Vagina (tissue), 2 donors: ENCODE measurements at regions not wholly inside any gene's neighbourhood (a gene's known extent, or its start where the extent isn't known, plus 50 kb on each side); places are given as distances from the start of the nearest gene placed in this dataset.
A peak's percentile ranks its signal among the peaks of the same experiment; 100 is the strongest.
"Not testable (repeated sequence)": the region's sequence is repeated elsewhere in the genome, so short reads cannot be mapped to it uniquely, and the experiment has no call there.

Source experiments
- DNase-seq, 2 donors: peaks; one replicate each; pipeline ENCODE4 v3.0.0-alpha.2; 2017; ENCODE audit errors: extremely low spot score in 2 of 2
- H3K27ac ChIP-seq: fragments of 200-600 bp; sonication (generic); one replicate; pipeline ENCODE4 v1.5.1; 2019
- H3K27me3 ChIP-seq: fragments of 200-600 bp; sonication (generic); one replicate; pipeline ENCODE4 v1.5.1; 2019
- H3K36me3 ChIP-seq, 2 donors: fragments of 200-600 bp; sonication (generic); one replicate each; pipeline ENCODE4 v1.5.1; 2017 to 2019
- H3K4me1 ChIP-seq: fragments of 200-600 bp; sonication (generic); one replicate; pipeline ENCODE4 v1.5.1; 2019
- H3K4me3 ChIP-seq, 2 donors: fragments of 200-600 bp; sonication (generic); 1 replicate in 1 of 2; 2 replicates in 1 of 2; pipeline ENCODE4 v1.5.1; 2016 to 2019
- H3K9me3 ChIP-seq: fragments of 200-600 bp; sonication (generic); one replicate; pipeline ENCODE4 v1.5.1; 2019
- intact Hi-C: fragments of 100-400 bp; cut with DNase I; formaldehyde crosslinking; loops from one replicate; pipeline ENCODE4 v1.15.1; 2023

DNA sequence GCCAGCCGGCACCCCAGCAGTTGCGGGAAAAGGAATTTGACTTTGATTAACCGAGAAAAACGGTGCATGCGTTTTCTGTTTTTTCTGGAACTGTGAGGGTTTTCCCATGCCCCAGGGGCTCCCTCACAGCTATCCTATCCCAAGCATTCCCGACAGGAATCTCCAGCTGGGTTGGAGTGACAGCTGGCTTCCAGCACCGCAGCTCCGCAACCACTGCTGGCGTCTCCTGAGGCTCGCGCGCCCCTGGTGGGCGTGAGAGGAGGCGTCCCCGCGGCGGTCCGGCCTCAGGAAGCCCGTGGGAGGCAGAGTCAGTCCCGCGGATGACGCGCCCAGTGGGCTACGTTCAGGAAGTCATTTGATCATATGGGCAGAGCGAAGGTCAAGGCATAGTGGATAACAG, 623.2 kb downstream of the SPATA31A6 start:
- H3K9me3 ChIP-seq, H3K4me3 ChIP-seq, DNase-seq, H3K4me1 ChIP-seq, intact Hi-C loops, H3K36me3 ChIP-seq, H3K27me3 ChIP-seq, H3K27ac ChIP-seq: not testable (repeated sequence)

DNA sequence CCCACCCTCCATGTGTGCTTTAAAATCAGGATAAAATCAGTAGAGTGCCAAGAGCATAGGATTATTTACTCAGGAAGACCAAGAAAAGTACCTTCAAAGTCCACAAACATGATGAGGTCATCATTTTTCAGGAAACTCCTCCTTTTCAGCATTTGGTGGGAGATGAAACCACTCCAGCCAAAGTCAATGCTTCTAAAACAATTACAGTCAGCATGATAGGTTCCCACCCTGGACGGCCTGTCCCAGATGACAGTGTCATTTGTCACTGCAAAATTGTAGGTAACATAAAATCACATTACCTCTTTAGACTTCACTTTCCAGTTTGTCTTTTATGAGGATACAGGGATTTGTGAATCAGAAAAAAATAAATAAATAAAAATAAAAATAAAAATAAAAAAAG, 638.0 kb downstream of the SPATA31A6 start:
- H3K36me3 ChIP-seq, DNase-seq, intact Hi-C loops, H3K4me1 ChIP-seq, H3K4me3 ChIP-seq, H3K27me3 ChIP-seq, H3K9me3 ChIP-seq, H3K27ac ChIP-seq: not testable (repeated sequence)

DNA sequence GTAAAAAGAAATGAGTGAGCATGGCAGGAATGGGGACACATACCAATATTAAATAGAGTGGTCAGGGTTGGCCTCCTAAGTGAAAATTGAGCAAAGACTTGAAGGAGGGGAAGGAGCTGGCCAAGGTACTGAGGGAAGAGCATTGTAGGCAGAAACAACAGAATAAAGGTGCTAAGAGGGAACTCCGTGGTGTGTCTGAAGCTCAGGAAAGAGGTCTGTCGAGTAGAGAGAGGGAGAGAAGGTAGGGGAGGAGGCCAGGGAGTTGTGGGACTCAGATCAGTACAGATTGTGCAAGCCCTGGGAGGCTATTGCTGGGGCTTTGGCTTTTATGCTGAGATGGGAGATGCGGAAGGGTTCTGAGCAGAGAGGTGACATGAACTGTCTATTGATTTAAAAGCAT, 664.7 kb downstream of the SPATA31A6 start:
- H3K27me3 ChIP-seq, H3K36me3 ChIP-seq, H3K4me1 ChIP-seq, H3K4me3 ChIP-seq, H3K27ac ChIP-seq, DNase-seq, intact Hi-C loops, H3K9me3 ChIP-seq: not testable (repeated sequence)

DNA sequence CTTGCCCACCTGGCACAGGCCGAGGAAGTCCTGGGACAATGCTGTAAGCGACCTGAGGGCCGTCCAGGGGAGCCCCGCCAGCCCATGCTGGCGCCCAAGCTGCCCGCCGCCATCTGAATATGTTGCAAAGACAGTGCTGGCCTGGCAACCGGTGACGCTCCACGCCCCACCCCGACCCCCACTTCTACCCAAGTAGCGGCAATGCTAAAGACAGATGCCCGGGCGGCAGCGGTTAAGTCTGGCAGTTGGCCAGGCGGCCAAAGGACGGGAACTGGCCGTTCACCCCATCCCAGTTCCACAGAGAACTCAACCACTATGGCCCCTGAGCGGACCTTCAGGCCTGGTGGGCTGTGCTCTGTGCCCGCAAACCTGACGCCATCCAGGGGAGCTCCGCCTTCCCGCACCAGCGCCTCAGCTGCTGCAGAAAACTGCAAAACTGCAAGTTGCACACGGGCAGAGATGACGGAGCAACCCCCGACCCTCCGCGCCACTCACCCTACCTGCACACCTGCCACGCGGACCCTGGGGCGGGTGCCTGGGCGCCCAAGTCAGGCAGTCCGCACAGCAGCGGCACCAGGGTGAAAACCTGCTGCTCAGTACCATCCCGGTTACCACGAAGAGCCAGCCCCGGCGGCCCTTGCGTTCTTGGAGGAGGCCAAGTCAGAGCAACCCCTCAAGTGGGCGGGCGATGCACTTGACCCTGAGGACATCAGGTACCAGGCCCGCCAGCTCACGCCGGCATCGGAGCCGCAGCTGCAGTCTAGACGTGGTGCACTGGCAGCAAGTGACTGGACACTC, 667.6 kb downstream of the SPATA31A6 start:
- H3K27ac ChIP-seq, intact Hi-C loops, H3K27me3 ChIP-seq, H3K36me3 ChIP-seq, H3K4me1 ChIP-seq, H3K4me3 ChIP-seq, DNase-seq, H3K9me3 ChIP-seq: not testable (repeated sequence)

DNA sequence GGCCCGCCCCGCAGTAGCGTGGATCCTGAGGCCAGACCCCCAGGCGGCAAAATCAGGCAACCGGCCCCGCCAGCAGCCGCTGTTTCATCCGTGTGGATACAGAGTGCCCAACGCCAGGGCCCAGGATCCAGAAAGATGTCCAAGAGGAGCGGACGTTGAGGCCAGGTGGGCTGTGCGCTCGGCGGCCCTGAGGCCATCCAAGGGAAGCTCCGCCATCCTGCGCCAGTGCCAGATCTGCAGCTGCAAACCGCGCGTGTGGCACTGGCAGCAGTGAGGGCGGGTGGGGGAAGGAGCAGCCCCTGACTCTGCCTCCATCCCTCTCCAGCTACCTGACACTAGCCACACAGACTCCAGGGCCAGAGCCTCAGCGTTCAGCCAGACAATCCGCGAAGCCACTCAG, 668.2 kb downstream of the SPATA31A6 start:
- H3K27me3 ChIP-seq, H3K4me1 ChIP-seq, H3K36me3 ChIP-seq, H3K27ac ChIP-seq, DNase-seq, intact Hi-C loops, H3K4me3 ChIP-seq, H3K9me3 ChIP-seq: not testable (repeated sequence)

DNA sequence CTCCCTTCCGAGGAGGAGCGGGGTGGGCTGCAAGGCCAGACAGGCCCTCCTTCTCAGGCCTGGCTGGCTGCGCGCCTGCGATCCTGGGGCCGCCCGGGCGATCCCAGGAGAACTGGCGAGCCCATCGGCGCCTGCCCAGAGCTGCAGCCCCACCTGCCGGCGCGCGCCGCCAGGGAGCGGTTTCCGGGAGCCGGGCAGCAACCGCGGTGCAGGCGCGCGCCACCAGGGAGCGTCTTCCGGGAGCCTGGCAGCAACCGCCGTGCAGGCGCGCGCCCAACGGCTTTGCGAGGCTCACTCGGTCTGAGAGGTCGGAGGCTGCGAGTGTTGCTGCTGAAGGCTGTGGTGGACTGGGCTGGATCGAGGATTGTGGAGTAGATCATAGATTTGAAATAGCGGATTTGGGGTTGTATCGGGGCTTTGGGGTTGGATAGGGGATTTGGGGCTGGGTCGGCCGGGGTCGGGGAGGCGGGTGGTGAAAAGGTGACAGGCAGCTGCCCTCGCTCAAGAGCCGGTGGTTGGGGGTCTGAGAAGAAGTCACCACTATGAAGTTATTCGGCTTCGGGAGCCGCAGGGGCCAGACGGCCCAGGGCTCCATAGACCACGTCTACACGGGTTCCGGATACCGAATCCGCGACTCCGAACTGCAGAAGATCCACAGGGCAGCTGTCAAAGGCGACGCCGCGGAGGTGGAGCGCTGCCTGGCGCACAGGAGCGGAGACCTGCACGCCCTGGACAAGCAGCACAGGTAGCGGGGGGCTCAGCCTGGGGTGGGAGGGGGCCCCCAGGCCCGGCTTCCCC, 668.9 kb downstream of the SPATA31A6 start:
- H3K4me3 ChIP-seq = peak overlapping the region in 1 of 2 donors; percentile 18
- H3K9me3 ChIP-seq, H3K27ac ChIP-seq, intact Hi-C loops, H3K27me3 ChIP-seq, DNase-seq, H3K36me3 ChIP-seq, H3K4me1 ChIP-seq: not testable (repeated sequence)

DNA sequence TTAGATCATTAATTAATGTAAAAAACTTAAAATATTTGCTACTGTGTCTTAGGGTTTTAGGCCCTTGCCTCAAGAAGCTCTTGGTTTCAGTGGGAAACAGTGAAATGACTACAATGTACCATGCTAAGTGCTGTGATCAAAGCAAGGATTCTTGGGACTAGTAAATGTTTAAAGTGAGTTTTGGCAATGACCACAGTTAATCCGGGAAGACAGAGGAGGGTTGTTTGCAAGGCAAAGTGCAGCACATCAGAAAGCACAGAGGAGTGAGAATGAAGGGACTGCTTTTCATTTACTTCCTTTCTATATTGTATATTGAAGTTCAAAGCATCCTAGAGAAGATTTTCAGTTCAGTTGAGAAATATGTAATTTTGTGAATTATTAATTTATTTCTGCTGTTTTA, 676.7 kb downstream of the SPATA31A6 start:
- H3K4me3 ChIP-seq, H3K9me3 ChIP-seq, DNase-seq, H3K36me3 ChIP-seq, H3K4me1 ChIP-seq, intact Hi-C loops, H3K27me3 ChIP-seq, H3K27ac ChIP-seq: not testable (repeated sequence)

DNA sequence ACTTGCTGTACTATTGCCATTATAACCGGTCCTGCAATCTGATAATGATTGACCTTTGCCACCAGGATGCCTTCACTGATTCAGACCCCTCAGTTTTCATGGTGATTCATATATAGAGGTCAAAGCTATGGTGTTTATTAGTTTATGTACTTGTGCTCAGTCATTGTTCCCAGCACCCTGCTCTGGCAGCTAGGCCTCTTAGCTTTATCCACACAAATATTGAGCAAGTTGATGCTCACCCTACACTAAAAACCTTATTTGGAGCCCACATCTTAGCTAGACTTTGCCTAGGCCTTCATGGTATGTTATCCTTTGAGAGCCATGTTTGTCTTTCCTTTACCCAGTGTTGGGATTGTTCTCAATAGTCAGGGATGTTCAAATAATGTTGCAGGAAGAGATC, 679.0 kb downstream of the SPATA31A6 start:
- intact Hi-C loops, DNase-seq, H3K36me3 ChIP-seq: not testable (repeated sequence)

More for the DNA sequence above, 679.0 kb downstream of the SPATA31A6 start:
- H3K27ac ChIP-seq, H3K9me3 ChIP-seq, H3K4me1 ChIP-seq, H3K27me3 ChIP-seq, H3K4me3 ChIP-seq: not testable (repeated sequence)
